Prostate gland (tissue), 2 donors: ENCODE measurements at regions not wholly inside any gene's neighbourhood (a gene's known extent, or its start where the extent isn't known, plus 50 kb on each side); places are given as distances from the start of the nearest gene placed in this dataset.
A peak's percentile ranks its signal among the peaks of the same experiment; 100 is the strongest.

Experiments used
- POLR2AphosphoS5 ChIP-seq: sonication (generic); formaldehyde crosslinking; IDR thresholded peaks from one replicate; pipeline ENCODE4 v1.6.1; 2017; ENCODE audit warnings: antibody characterized with exemption
- TF ChIP-seq, protein P1 (sequence below), 4 experiments: fragments of 200-600 bp in 2 of 4; fragments of 450-650 bp in 2 of 4; sonication (generic) in 2 of 4; IDR thresholded peaks; 1 replicate in 3 of 4; 2 replicates in 1 of 4; pipeline ENCODE4 v1.5.1; 2016 to 2019; ENCODE audit warnings: antibody characterized with exemption in 4 of 4, mild to moderate bottlenecking in 2 of 4, moderate library complexity in 2 of 4

DNA sequence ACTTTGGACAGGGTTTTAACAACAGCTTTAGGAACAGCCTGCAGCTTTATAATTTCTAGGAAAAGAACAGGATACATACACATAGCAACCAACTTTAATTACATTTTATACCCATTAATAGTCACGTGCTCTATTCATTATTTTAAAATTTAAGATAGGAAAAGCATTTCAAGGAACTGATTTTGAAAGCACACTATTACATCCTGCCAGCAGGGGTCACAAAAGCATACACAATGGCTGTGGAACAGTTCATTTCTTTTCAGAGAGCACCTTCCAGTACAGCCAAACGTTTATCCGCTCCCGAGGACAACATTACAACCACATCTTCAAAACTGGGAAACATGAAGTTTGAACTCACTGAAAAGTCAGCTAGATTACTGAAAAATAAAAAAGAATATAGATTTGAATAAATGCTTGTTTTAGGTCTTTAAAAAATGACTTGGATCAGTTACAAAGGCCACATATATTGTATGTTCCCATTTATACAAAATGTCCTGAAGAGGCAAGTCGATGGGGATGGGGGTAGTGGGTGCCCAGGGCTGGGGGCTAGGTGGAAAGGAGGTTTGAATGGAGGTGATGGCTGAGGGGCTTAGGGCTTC lies 104.6 kb upstream of the EXOC2 start:
- TF ChIP-seq, protein P1, sequence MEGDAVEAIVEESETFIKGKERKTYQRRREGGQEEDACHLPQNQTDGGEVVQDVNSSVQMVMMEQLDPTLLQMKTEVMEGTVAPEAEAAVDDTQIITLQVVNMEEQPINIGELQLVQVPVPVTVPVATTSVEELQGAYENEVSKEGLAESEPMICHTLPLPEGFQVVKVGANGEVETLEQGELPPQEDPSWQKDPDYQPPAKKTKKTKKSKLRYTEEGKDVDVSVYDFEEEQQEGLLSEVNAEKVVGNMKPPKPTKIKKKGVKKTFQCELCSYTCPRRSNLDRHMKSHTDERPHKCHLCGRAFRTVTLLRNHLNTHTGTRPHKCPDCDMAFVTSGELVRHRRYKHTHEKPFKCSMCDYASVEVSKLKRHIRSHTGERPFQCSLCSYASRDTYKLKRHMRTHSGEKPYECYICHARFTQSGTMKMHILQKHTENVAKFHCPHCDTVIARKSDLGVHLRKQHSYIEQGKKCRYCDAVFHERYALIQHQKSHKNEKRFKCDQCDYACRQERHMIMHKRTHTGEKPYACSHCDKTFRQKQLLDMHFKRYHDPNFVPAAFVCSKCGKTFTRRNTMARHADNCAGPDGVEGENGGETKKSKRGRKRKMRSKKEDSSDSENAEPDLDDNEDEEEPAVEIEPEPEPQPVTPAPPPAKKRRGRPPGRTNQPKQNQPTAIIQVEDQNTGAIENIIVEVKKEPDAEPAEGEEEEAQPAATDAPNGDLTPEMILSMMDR (IDR thresholded peaks at IDR 0.05), result peak; percentile 51 to 90 (median 78)
- peak; percentile 55 for TF ChIP-seq POLR2AphosphoS5
